ENCODE measurements at regions not wholly inside any gene's neighbourhood (a gene's known extent, or its start where the extent isn't known, plus 50 kb on each side); places are given as distances from the start of the nearest gene placed in this dataset.

DNA sequence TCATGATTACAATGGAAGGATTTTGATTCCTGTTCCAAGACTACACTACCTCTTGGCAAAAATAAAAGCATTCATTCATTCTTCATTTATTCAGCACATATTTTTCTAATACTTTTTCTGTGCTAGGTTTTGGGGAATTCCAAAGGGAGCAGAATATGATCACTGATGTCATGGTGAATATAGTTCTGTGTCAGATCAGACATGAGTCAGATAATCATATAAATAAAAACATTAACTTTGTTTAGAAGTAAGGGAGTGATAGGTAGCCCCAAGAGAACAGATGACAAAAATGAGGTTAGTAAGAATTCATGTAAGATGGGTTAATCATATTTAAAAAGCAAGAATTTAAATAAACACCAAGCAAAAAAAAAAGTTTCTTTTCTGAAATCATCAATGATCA, 94.1 kb upstream of the RANBP6 start:
- no peaks in the 10 kb centered on the region for H3K36me3 ChIP-seq (ENCODE audit: insufficient read depth, low read length)
- no peak overlapping the region for H3K4me2 ChIP-seq (ENCODE audit: low read length)
- H3K27ac ChIP-seq (ENCODE audit: low read length), result no peak overlapping the region
- no peaks in the 10 kb centered on the region for H3K27me3 ChIP-seq (ENCODE audit: insufficient read depth, low read depth, low read length)
- no peaks in the 10 kb centered on the region for H4K20me1 ChIP-seq (ENCODE audit: insufficient read depth)
- no peaks in the 10 kb centered on the region for H3K79me2 ChIP-seq (replicated peaks; ENCODE audit: insufficient read depth, low read length)
- TF ChIP-seq EP300 (conservative IDR thresholded peaks at IDR 0.05; ENCODE audit: poor library complexity, severe bottlenecking), result no peak
- TF ChIP-seq TAF1 (IDR thresholded peaks at IDR 0.05; ENCODE audit: low read depth), result no peak
- no peak for TF ChIP-seq RAD21 (conservative IDR thresholded peaks at IDR 0.05)
- TF ChIP-seq EZH2 (IDR thresholded peaks at IDR 0.05; ENCODE audit: borderline replicate concordance, insufficient read depth, low read length, poor library complexity, severe bottlenecking), result no peak
- TF ChIP-seq, protein P1, sequence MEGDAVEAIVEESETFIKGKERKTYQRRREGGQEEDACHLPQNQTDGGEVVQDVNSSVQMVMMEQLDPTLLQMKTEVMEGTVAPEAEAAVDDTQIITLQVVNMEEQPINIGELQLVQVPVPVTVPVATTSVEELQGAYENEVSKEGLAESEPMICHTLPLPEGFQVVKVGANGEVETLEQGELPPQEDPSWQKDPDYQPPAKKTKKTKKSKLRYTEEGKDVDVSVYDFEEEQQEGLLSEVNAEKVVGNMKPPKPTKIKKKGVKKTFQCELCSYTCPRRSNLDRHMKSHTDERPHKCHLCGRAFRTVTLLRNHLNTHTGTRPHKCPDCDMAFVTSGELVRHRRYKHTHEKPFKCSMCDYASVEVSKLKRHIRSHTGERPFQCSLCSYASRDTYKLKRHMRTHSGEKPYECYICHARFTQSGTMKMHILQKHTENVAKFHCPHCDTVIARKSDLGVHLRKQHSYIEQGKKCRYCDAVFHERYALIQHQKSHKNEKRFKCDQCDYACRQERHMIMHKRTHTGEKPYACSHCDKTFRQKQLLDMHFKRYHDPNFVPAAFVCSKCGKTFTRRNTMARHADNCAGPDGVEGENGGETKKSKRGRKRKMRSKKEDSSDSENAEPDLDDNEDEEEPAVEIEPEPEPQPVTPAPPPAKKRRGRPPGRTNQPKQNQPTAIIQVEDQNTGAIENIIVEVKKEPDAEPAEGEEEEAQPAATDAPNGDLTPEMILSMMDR (IDR thresholded peaks at IDR 0.05; ENCODE audit: poor library complexity, severe bottlenecking), result no peak
- TF ChIP-seq, protein P2, sequence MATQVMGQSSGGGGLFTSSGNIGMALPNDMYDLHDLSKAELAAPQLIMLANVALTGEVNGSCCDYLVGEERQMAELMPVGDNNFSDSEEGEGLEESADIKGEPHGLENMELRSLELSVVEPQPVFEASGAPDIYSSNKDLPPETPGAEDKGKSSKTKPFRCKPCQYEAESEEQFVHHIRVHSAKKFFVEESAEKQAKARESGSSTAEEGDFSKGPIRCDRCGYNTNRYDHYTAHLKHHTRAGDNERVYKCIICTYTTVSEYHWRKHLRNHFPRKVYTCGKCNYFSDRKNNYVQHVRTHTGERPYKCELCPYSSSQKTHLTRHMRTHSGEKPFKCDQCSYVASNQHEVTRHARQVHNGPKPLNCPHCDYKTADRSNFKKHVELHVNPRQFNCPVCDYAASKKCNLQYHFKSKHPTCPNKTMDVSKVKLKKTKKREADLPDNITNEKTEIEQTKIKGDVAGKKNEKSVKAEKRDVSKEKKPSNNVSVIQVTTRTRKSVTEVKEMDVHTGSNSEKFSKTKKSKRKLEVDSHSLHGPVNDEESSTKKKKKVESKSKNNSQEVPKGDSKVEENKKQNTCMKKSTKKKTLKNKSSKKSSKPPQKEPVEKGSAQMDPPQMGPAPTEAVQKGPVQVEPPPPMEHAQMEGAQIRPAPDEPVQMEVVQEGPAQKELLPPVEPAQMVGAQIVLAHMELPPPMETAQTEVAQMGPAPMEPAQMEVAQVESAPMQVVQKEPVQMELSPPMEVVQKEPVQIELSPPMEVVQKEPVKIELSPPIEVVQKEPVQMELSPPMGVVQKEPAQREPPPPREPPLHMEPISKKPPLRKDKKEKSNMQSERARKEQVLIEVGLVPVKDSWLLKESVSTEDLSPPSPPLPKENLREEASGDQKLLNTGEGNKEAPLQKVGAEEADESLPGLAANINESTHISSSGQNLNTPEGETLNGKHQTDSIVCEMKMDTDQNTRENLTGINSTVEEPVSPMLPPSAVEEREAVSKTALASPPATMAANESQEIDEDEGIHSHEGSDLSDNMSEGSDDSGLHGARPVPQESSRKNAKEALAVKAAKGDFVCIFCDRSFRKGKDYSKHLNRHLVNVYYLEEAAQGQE (IDR thresholded peaks at IDR 0.05; ENCODE audit: borderline replicate concordance), result no peak
- TF ChIP-seq SMC3 (conservative IDR thresholded peaks at IDR 0.05; ENCODE audit: poor library complexity), result no peak
- TF ChIP-seq POLR2AphosphoS5 (IDR thresholded peaks at IDR 0.05), result no peak
- TF ChIP-seq MXI1 (conservative IDR thresholded peaks at IDR 0.05; ENCODE audit: poor library complexity, severe bottlenecking), result no peak
- no peaks in the 10 kb centered on the region for H3K9me2 ChIP-seq (ENCODE audit: insufficient read depth, low read length)
- H2AFZ ChIP-seq (ENCODE audit: low read depth, low read length), result no peak overlapping the region
- H3K9ac ChIP-seq (ENCODE audit: low read length), result no peak overlapping the region
- no peak overlapping the region for H3K4me3 ChIP-seq (ENCODE audit: low read length)
- H3K9me3 ChIP-seq (ENCODE audit: low read length), result no peaks in the 10 kb centered on the region
- no peaks in the 10 kb centered on the region for H3F3A ChIP-seq (ENCODE audit: insufficient read depth, low read length, poor library complexity, severe bottlenecking)

- H3K27me3 ChIP-seq (ENCODE audit: insufficient read depth, low read depth, low read length), result no peaks in the 10 kb centered on the region
- no peaks in the 10 kb centered on the region for H3K9me3 ChIP-seq (ENCODE audit: low read length)
- no peak overlapping the region for H3K4me3 ChIP-seq (ENCODE audit: low read length)
- H3K36me3 ChIP-seq (ENCODE audit: insufficient read depth, low read length), result no peaks in the 10 kb centered on the region
- H3K9ac ChIP-seq (ENCODE audit: low read length), result no peak overlapping the region
- no peaks in the 10 kb centered on the region for H3F3A ChIP-seq (ENCODE audit: insufficient read depth, low read length, poor library complexity, severe bottlenecking)
- no peak overlapping the region for H2AFZ ChIP-seq (ENCODE audit: low read depth, low read length)
- H4K20me1 ChIP-seq (ENCODE audit: insufficient read depth), result no peaks in the 10 kb centered on the region
- H3K79me2 ChIP-seq (replicated peaks; ENCODE audit: insufficient read depth, low read length), result no peaks in the 10 kb centered on the region
- no peak overlapping the region for H3K27ac ChIP-seq (ENCODE audit: low read length)
- H3K9me2 ChIP-seq (ENCODE audit: insufficient read depth, low read length), result no peaks in the 10 kb centered on the region
- TF ChIP-seq POLR2AphosphoS5 (IDR thresholded peaks at IDR 0.05) (no peak), SMC3 (conservative IDR thresholded peaks at IDR 0.05; ENCODE audit: poor library complexity) (no peak), TAF1 (IDR thresholded peaks at IDR 0.05; ENCODE audit: low read depth) (no peak), EP300 (conservative IDR thresholded peaks at IDR 0.05; ENCODE audit: poor library complexity, severe bottlenecking) (no peak), MXI1 (conservative IDR thresholded peaks at IDR 0.05; ENCODE audit: poor library complexity, severe bottlenecking) (no peak), EZH2 (IDR thresholded peaks at IDR 0.05; ENCODE audit: borderline replicate concordance, insufficient read depth, low read length, poor library complexity, severe bottlenecking) (no peak)
- TF ChIP-seq, protein P1 (IDR thresholded peaks at IDR 0.05; ENCODE audit: poor library complexity, severe bottlenecking), result no peak
- TF ChIP-seq, protein P2 (IDR thresholded peaks at IDR 0.05; ENCODE audit: borderline replicate concordance), result no peak
- no peak overlapping the region for H3K4me2 ChIP-seq (ENCODE audit: low read length)
These were observed 91.4 kb upstream of the RANBP6 start for GRCh38 chr9:6106711-6107339.
